Sigmoid colon (tissue), 6 donors: ENCODE measurements at regions not wholly inside any gene's neighbourhood (a gene's known extent, or its start where the extent isn't known, plus 50 kb on each side); places are given as distances from the start of the nearest gene placed in this dataset.

ENCODE experiments used
- DNase-seq: peaks from one replicate; pipeline ENCODE4 v3.0.0-alpha.2; 2019
- H3K27ac ChIP-seq, 4 donors: fragments of 200-600 bp; sonication (generic); one replicate each; pipeline ENCODE4 v1.5.1; 2016 to 2019; ENCODE audit warnings: mild to moderate bottlenecking in 1 of 4
- H3K27me3 ChIP-seq, 3 donors: fragments of 200-600 bp; sonication (generic); one replicate each; pipeline ENCODE4 v1.5.1; 2019; ENCODE audit warnings: mild to moderate bottlenecking in 1 of 3
- H3K36me3 ChIP-seq, 4 donors: fragments of 200-600 bp; sonication (generic); one replicate each; pipeline ENCODE4 v1.5.1; 2016 to 2019
- H3K4me1 ChIP-seq, 4 donors: fragments of 200-600 bp; sonication (generic); one replicate each; pipeline ENCODE4 v1.5.1; 2017 to 2019
- H3K4me3 ChIP-seq, 4 donors: fragments of 200-600 bp; sonication (generic); one replicate each; pipeline ENCODE4 v1.5.1; 2017 to 2019; ENCODE audit warnings: mild to moderate bottlenecking in 2 of 4, moderate library complexity in 1 of 4
- H3K9me3 ChIP-seq, 4 donors: fragments of 200-600 bp in 3 of 4; sonication (generic) in 3 of 4; one replicate each; pipeline versions ENCODE4 v1.5.1 to v1.6.1; 2013 to 2019
- CTCF ChIP-seq, 4 experiments: fragments of 450-650 bp in 3 of 4; fragments of 200-600 bp in 1 of 4; IDR thresholded peaks; one replicate each; pipeline ENCODE4 v1.5.1; 2016 to 2019; ENCODE audit warnings: antibody characterized with exemption in 4 of 4, mild to moderate bottlenecking in 3 of 4, moderate library complexity in 2 of 4
- EP300 ChIP-seq, 4 donors: sonication (generic); formaldehyde crosslinking; IDR thresholded peaks; one replicate each; pipeline ENCODE4 v1.6.1; 2017; ENCODE audit warnings: antibody characterized with exemption in 4 of 4
- POLR2A ChIP-seq, 2 donors: fragments of 450-650 bp; IDR thresholded peaks; one replicate each; pipeline ENCODE4 v1.6.1; 2016; ENCODE audit warnings: antibody characterized with exemption in 2 of 2, mild to moderate bottlenecking in 2 of 2, moderate library complexity in 2 of 2
- POLR2AphosphoS5 ChIP-seq, 4 donors: sonication (generic); formaldehyde crosslinking; IDR thresholded peaks; one replicate each; pipeline ENCODE4 v1.6.1; 2017; ENCODE audit warnings: antibody characterized with exemption in 4 of 4
- WGBS, 2 donors: extraction: QIAGEN DNeasy Blood & Tissue Kit; methylation state at CpG; one replicate each; pipeline ENCODE4 v1.1.7; 2013; 5-methylcytosine and 5-hydroxymethylcytosine counted together
- intact Hi-C: fragments of 100-400 bp; cut with DNase I; formaldehyde crosslinking; loops from one replicate; pipeline ENCODE4 v1.15.1; 2023
- donor health status: healthy with polysubstance abuse.
- donor health status: healthy.

GRCh38 chr5:18323891-18324290 lies 689.6 kb downstream of the TAF11L14 start:
- WGBS, 2 donors, result 65 to 91% methylated on average over 2 of the region's 2 CpGs
- intact Hi-C loops, result no loop called here
- DNase-seq, result no peak

GRCh38 chr5:18325431-18325830 lies 691.2 kb downstream of the TAF11L14 start:
- Histone ChIP-seq H3K27me3 (no peaks in the 10 kb centered on the region), H3K27ac (no peak overlapping the region), H3K9me3 (no peaks in the 10 kb centered on the region), H3K4me1 (no peaks in the 10 kb centered on the region), H3K4me3 (no peak overlapping the region), H3K36me3 (no peaks in the 10 kb centered on the region)
- WGBS, 2 donors, result 58 to 80% methylated on average over 3 of the region's 3 CpGs
- no peak for DNase-seq
- no peak for TF ChIP-seq POLR2AphosphoS5 (IDR thresholded peaks at IDR 0.05)
- no peak for TF ChIP-seq POLR2A (IDR thresholded peaks at IDR 0.05)
- TF ChIP-seq EP300 (IDR thresholded peaks at IDR 0.05), result no peak
- TF ChIP-seq CTCF (IDR thresholded peaks at IDR 0.05), result no peak
- intact Hi-C loops, result no loop called here

More at GRCh38 chr5:18323891-18324290, 689.6 kb downstream of the TAF11L14 start:
- H3K4me1 ChIP-seq, result no peaks in the 10 kb centered on the region
- H3K9me3 ChIP-seq, result no peaks in the 10 kb centered on the region
- no peak for TF ChIP-seq EP300 (IDR thresholded peaks at IDR 0.05)
- TF ChIP-seq CTCF (IDR thresholded peaks at IDR 0.05), result no peak
- TF ChIP-seq POLR2A (IDR thresholded peaks at IDR 0.05), result no peak
- no peak for TF ChIP-seq POLR2AphosphoS5 (IDR thresholded peaks at IDR 0.05)
- H3K36me3 ChIP-seq, result no peaks in the 10 kb centered on the region
- no peak overlapping the region for H3K4me3 ChIP-seq
- no peaks in the 10 kb centered on the region for H3K27me3 ChIP-seq
- no peak overlapping the region for H3K27ac ChIP-seq

GRCh38 chr5:18329328-18329727 lies 695.1 kb downstream of the TAF11L14 start:
- DNase-seq, result no peak
- intact Hi-C loops, result no loop called here
- Histone ChIP-seq H3K4me1 (no peaks in the 10 kb centered on the region), H3K9me3 (peaks cover 0 to 2% (median 0%) of the 10 kb centered on the region in 4 donors), H3K36me3 (no peaks in the 10 kb centered on the region), H3K4me3 (no peak overlapping the region), H3K27ac (no peak overlapping the region), H3K27me3 (no peaks in the 10 kb centered on the region)
- no peak for TF ChIP-seq POLR2AphosphoS5 (IDR thresholded peaks at IDR 0.05)
- no peak for TF ChIP-seq EP300 (IDR thresholded peaks at IDR 0.05)
- no peak for TF ChIP-seq POLR2A (IDR thresholded peaks at IDR 0.05)
- TF ChIP-seq CTCF (IDR thresholded peaks at IDR 0.05), result no peak

GRCh38 chr5:18333841-18334240 lies 699.6 kb downstream of the TAF11L14 start:
- H3K27me3 ChIP-seq, result no peaks in the 10 kb centered on the region
- no peak overlapping the region for H3K4me3 ChIP-seq
- peaks cover 0 to 2% (median 0%) of the 10 kb centered on the region in 4 donors for H3K9me3 ChIP-seq
- intact Hi-C loops, result no loop called here
- H3K27ac ChIP-seq, result no peak overlapping the region
- DNase-seq, result no peak
- H3K36me3 ChIP-seq, result no peaks in the 10 kb centered on the region
- WGBS, 2 donors, result 34 to 72% methylated on average over 1 of the region's 1 CpG
- TF ChIP-seq EP300 (IDR thresholded peaks at IDR 0.05) (no peak), POLR2AphosphoS5 (IDR thresholded peaks at IDR 0.05) (no peak), CTCF (IDR thresholded peaks at IDR 0.05) (no peak), POLR2A (IDR thresholded peaks at IDR 0.05) (no peak)
- H3K4me1 ChIP-seq, result no peaks in the 10 kb centered on the region

- intact Hi-C loops, result no loop called here
- TF ChIP-seq POLR2A (IDR thresholded peaks at IDR 0.05) (no peak), POLR2AphosphoS5 (IDR thresholded peaks at IDR 0.05) (no peak)
- H3K9me3 ChIP-seq, result peaks cover 0 to 2% (median 0%) of the 10 kb centered on the region in 4 donors
- 48 to 59% methylated on average over 5 of the region's 5 CpGs for WGBS, 2 donors
- no peak overlapping the region for H3K27ac ChIP-seq
- no peak for DNase-seq
- no peaks in the 10 kb centered on the region for H3K27me3 ChIP-seq
- H3K4me1 ChIP-seq, result no peaks in the 10 kb centered on the region
- no peak overlapping the region for H3K4me3 ChIP-seq
- H3K36me3 ChIP-seq, result no peaks in the 10 kb centered on the region
Measured at GRCh38 chr5:18334949-18335348, 700.7 kb downstream of the TAF11L14 start.
